ENCODE measurements at regions not wholly inside any gene's neighbourhood (a gene's known extent, or its start where the extent isn't known, plus 50 kb on each side); places are given as distances from the start of the nearest gene placed in this dataset.

GRCh38 chr9:108515856-108516255 lies 339.9 kb downstream of the ACTL7B start:
- no peak overlapping the region for H3K27ac ChIP-seq
- TF ChIP-seq CTCF (conservative IDR thresholded peaks at IDR 0.05): no peak

- TF ChIP-seq CTCF (conservative IDR thresholded peaks at IDR 0.05): no peak
- H3K27ac ChIP-seq: no peak overlapping the region
These were observed 343.2 kb downstream of the ACTL7B start for GRCh38 chr9:108512426-108513173.

- no peak for TF ChIP-seq CTCF (conservative IDR thresholded peaks at IDR 0.05)
- no peak overlapping the region for H3K27ac ChIP-seq
These were observed 344.5 kb downstream of the ACTL7B start for GRCh38 chr9:108511307-108511706.

GRCh38 chr9:108496846-108497245 lies 358.9 kb downstream of the ACTL7B start:
- no peak overlapping the region for H3K27ac ChIP-seq
- TF ChIP-seq CTCF (conservative IDR thresholded peaks at IDR 0.05): no peak

GRCh38 chr9:108489567-108489966 lies 366.2 kb downstream of the ACTL7B start:
- TF ChIP-seq CTCF (conservative IDR thresholded peaks at IDR 0.05): no peak
- H3K27ac ChIP-seq: no peak overlapping the region

GRCh38 chr9:108486831-108487230 lies 369.0 kb downstream of the ACTL7B start:
- no peak overlapping the region for H3K27ac ChIP-seq
- no peak for TF ChIP-seq CTCF (conservative IDR thresholded peaks at IDR 0.05)

- no peak for TF ChIP-seq CTCF (conservative IDR thresholded peaks at IDR 0.05)
These were observed 371.3 kb downstream of the ACTL7B start for GRCh38 chr9:108484468-108484867.

More at GRCh38 chr9:108484468-108484867, 371.3 kb downstream of the ACTL7B start:
- H3K27ac ChIP-seq: no peak overlapping the region
